H9 (cell line): ENCODE measurements at regions not wholly inside any gene's neighbourhood (a gene's known extent, or its start where the extent isn't known, plus 50 kb on each side); places are given as distances from the start of the nearest gene placed in this dataset.

ENCODE experiments used
- DNase-seq: peaks from one replicate; pipeline ENCODE4 v3.0.0-alpha.2; 2017
- H2AFZ ChIP-seq: one replicate; pipeline ENCODE4 v1.6.1; 2013; ENCODE audit warnings: mild to moderate bottlenecking, low read length, control low read depth, moderate library complexity
- H2AK5ac ChIP-seq: 2 replicates; pipeline ENCODE4 v1.6.1; 2013; ENCODE audit warnings: low read length, control low read depth, mixed read lengths; ENCODE audit not compliant: insufficient read length
- H2BK120ac ChIP-seq: one replicate; pipeline ENCODE4 v1.6.1; 2013; ENCODE audit warnings: low read depth, mild to moderate bottlenecking, low read length, control low read depth, inconsistent platforms; ENCODE audit not compliant: poor library complexity, severe bottlenecking
- H2BK12ac ChIP-seq: 2 replicates; pipeline ENCODE4 v1.6.1; 2013; ENCODE audit warnings: low read length, control low read depth, mixed read lengths, low read depth; ENCODE audit not compliant: insufficient read length
- H2BK15ac ChIP-seq: 2 replicates; pipeline ENCODE4 v1.6.1; 2013; ENCODE audit warnings: low read depth, low read length, control low read depth
- H2BK20ac ChIP-seq: one replicate; pipeline ENCODE4 v1.6.1; 2013; ENCODE audit warnings: low read depth, mild to moderate bottlenecking, low read length, control low read depth, inconsistent platforms; ENCODE audit not compliant: poor library complexity, severe bottlenecking
- H2BK5ac ChIP-seq: 2 replicates; pipeline ENCODE4 v1.6.1; 2013; ENCODE audit warnings: low read length, control low read depth, mixed read lengths; ENCODE audit not compliant: insufficient read length
- H3K14ac ChIP-seq: 2 replicates; pipeline ENCODE4 v1.6.1; 2013; ENCODE audit warnings: low read length, control low read depth; ENCODE audit not compliant: insufficient read depth
- H3K18ac ChIP-seq: 2 replicates; pipeline ENCODE4 v1.6.1; 2013; ENCODE audit warnings: low read depth, mild to moderate bottlenecking, mixed read lengths, low read length, control low read depth; ENCODE audit not compliant: insufficient read length
- H3K23ac ChIP-seq: 2 replicates; pipeline ENCODE4 v1.6.1; 2013; ENCODE audit warnings: low read length, control low read depth, mixed read lengths, low read depth; ENCODE audit not compliant: insufficient read length
- H3K23me2 ChIP-seq: 2 replicates; pipeline ENCODE4 v1.6.1; 2013; ENCODE audit warnings: low read depth, mild to moderate bottlenecking, mixed read lengths, low read length, control low read depth; ENCODE audit not compliant: insufficient read length, poor library complexity, severe bottlenecking
- H3K27ac ChIP-seq: 2 replicates; pipeline ENCODE4 v1.5.1; 2013; ENCODE audit warnings: low read length, control low read depth, mixed read lengths, low read depth; ENCODE audit not compliant: insufficient read length
- H3K27me3 ChIP-seq: 2 replicates; pipeline ENCODE4 v1.6.1; 2013; ENCODE audit warnings: low read length, control low read depth, inconsistent platforms; ENCODE audit not compliant: insufficient read depth
- H3K4ac ChIP-seq: 2 replicates; pipeline ENCODE4 v1.6.1; 2013; ENCODE audit warnings: low read depth, mild to moderate bottlenecking, control low read depth, inconsistent platforms, low read length, moderate library complexity
- H3K4me1 ChIP-seq: 2 replicates; pipeline ENCODE4 v1.6.1; 2013; ENCODE audit warnings: low read length, control low read depth, inconsistent platforms; ENCODE audit not compliant: insufficient read depth
- H3K4me2 ChIP-seq: 2 replicates; pipeline ENCODE4 v1.6.1; 2013; ENCODE audit warnings: low read length, control low read depth, mixed read lengths; ENCODE audit not compliant: insufficient read length, insufficient read depth
- H3K56ac ChIP-seq: 2 replicates; pipeline ENCODE4 v1.6.1; 2013; ENCODE audit warnings: low read depth, mild to moderate bottlenecking, mixed read lengths, low read length, control low read depth; ENCODE audit not compliant: insufficient read length
- H3K79me1 ChIP-seq: 2 replicates; pipeline ENCODE4 v1.6.1; 2013; ENCODE audit warnings: low read depth, mild to moderate bottlenecking, moderate library complexity, low read length, control low read depth, inconsistent platforms; ENCODE audit not compliant: insufficient read depth, poor library complexity, severe bottlenecking
- H3K79me2 ChIP-seq: 2 replicates; pipeline ENCODE4 v1.6.1; 2013; ENCODE audit warnings: low read length, control low read depth, inconsistent platforms; ENCODE audit not compliant: insufficient read depth
- H3K9ac ChIP-seq: 2 replicates; pipeline ENCODE4 v1.6.1; 2013; ENCODE audit warnings: low read length, control low read depth, mixed read lengths; ENCODE audit not compliant: insufficient read length; ENCODE audit errors: extremely low read depth
- H3K9me3 ChIP-seq: one replicate; pipeline ENCODE4 v1.6.1; 2013; ENCODE audit warnings: low read depth, low read length, inconsistent platforms; ENCODE audit not compliant: control insufficient read depth
- H3T11ph ChIP-seq: one replicate; pipeline ENCODE4 v1.6.1; 2013; ENCODE audit warnings: mild to moderate bottlenecking, low read length, control low read depth, inconsistent platforms
- H4K20me1 ChIP-seq: one replicate; pipeline ENCODE4 v1.6.1; 2013; ENCODE audit not compliant: control insufficient read depth, insufficient read length, insufficient read depth
- H4K5ac ChIP-seq: 2 replicates; pipeline ENCODE4 v1.6.1; 2013; ENCODE audit warnings: low read depth, mild to moderate bottlenecking, mixed read lengths, low read length, control low read depth; ENCODE audit not compliant: insufficient read length
- H4K8ac ChIP-seq: replicated peaks from 2 replicates; pipeline ENCODE4 v1.6.1; 2013; ENCODE audit warnings: low read length, control low read depth, mixed read lengths, low read depth; ENCODE audit not compliant: insufficient read length
- H4K91ac ChIP-seq: 2 replicates; pipeline ENCODE4 v1.6.1; 2013; ENCODE audit warnings: low read depth, mild to moderate bottlenecking, moderate library complexity, mixed read lengths, low read length, control low read depth; ENCODE audit not compliant: insufficient read length
- H3K27ac Mint-ChIP-seq, 3 experiments: 2 replicates in 2 of 3; 3 replicates in 1 of 3; pipeline ENCODE4 v1.8.0; 2020 to 2021; ENCODE audit warnings: mixed read lengths in 3 of 3, mild to moderate bottlenecking in 1 of 3, moderate library complexity in 1 of 3
- H3K27me3 Mint-ChIP-seq: 2 replicates; pipeline ENCODE4 v1.8.0; 2021; ENCODE audit warnings: low read depth, mild to moderate bottlenecking, moderate library complexity, mixed read lengths
- H3K36me3 Mint-ChIP-seq, 3 experiments: 2 replicates in 2 of 3; 3 replicates in 1 of 3; pipeline ENCODE4 v1.8.0; 2020 to 2021; ENCODE audit warnings: low read depth in 3 of 3, mixed read lengths in 3 of 3; ENCODE audit not compliant: insufficient read depth in 1 of 3
- H3K4me1 Mint-ChIP-seq, 2 experiments: 2 replicates each; pipeline ENCODE4 v1.8.0; 2020; ENCODE audit warnings: mixed read lengths in 2 of 2
- H3K4me3 Mint-ChIP-seq, 2 experiments: 2 replicates in 1 of 2; 3 replicates in 1 of 2; pipeline ENCODE4 v1.8.0; 2020 to 2021; ENCODE audit warnings: mild to moderate bottlenecking in 2 of 2, mixed read lengths in 2 of 2, moderate library complexity in 1 of 2
- H3K9me3 Mint-ChIP-seq, 2 experiments: 2 replicates in 1 of 2; 3 replicates in 1 of 2; pipeline ENCODE4 v1.8.0; 2020; ENCODE audit warnings: mild to moderate bottlenecking in 2 of 2, mixed read lengths in 2 of 2, moderate library complexity in 1 of 2
- WGBS: extraction: QIAGEN DNeasy Blood & Tissue Kit; methylation state at CpG from one replicate; pipeline ENCODE4 v1.1.7; 2013; ENCODE audit warnings: missing lambda C conversion rate, low lambda C conversion rate, mixed read lengths; ENCODE audit not compliant: insufficient read length; ENCODE audit errors: extremely low coverage; 5-methylcytosine and 5-hydroxymethylcytosine counted together
- TF ChIP-seq, protein P1 (sequence below): fragments of 200-600 bp; sonication (generic); conservative IDR thresholded peaks from 3 replicates; pipeline ENCODE4 v1.8.0; 2021; ENCODE audit warnings: antibody characterized with exemption, mild to moderate bottlenecking

DNA sequence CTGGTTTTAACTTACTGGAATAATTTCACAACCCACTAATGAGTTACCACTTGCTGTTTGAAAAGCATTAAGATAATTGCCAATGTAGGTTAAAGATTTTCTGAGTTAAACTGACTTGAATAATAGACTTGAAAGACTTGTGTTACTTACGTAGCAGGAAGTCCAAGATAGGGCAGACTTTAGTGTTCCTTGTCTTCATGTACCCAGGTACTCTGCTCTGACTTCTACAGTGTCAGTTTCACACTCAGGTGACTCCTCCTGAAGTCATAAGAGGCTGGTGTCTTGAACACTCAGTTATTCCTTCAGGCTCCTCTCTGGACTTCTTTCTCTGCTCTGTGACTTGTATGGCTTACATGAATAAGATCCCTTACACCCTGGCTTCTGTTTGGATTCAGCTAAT is 76.3 kb upstream of the SGK1 start:
- Histone ChIP-seq H3K4ac (no peak overlapping the region), H3K27ac (no peak overlapping the region), H4K8ac (no peak overlapping the region), H2AFZ (no peak overlapping the region), H3K23me2 (no peaks in the 10 kb centered on the region), H3K18ac (no peak overlapping the region), H2AK5ac (no peak overlapping the region), H3K4me2 (no peak overlapping the region), H3K27me3 (no peaks in the 10 kb centered on the region), H3K9ac (no peak overlapping the region), H2BK15ac (no peak overlapping the region), H2BK20ac (no peak overlapping the region), H4K5ac (no peak overlapping the region), H3K9me3 (no peaks in the 10 kb centered on the region), H3K23ac (no peak overlapping the region), H3K79me2 (no peaks in the 10 kb centered on the region), H4K91ac (no peak overlapping the region), H2BK120ac (no peak overlapping the region), H2BK5ac (no peak overlapping the region), H3K56ac (no peak overlapping the region), H3K4me1 (peaks cover 7% of the 10 kb centered on the region), H3T11ph (no peak overlapping the region), H3K14ac (no peak overlapping the region), H4K20me1 (no peaks in the 10 kb centered on the region), H2BK12ac (no peak overlapping the region), H3K79me1 (no peaks in the 10 kb centered on the region)
- Mint-ChIP-seq H3K27me3 (no peaks in the 10 kb centered on the region; the same call in 1 of the 2 replicates), H3K36me3 (no peaks in the 10 kb centered on the region), H3K9me3 (no peaks in the 10 kb centered on the region), H3K4me1 (peaks cover 18 to 26% of the 10 kb centered on the region in 2 experiments), H3K4me3 (no peak overlapping the region), H3K27ac (no peak overlapping the region)
- DNase-seq = no peak
- WGBS = no CpG with 5 or more reads among the region's 1 CpG
- TF ChIP-seq, protein P1, sequence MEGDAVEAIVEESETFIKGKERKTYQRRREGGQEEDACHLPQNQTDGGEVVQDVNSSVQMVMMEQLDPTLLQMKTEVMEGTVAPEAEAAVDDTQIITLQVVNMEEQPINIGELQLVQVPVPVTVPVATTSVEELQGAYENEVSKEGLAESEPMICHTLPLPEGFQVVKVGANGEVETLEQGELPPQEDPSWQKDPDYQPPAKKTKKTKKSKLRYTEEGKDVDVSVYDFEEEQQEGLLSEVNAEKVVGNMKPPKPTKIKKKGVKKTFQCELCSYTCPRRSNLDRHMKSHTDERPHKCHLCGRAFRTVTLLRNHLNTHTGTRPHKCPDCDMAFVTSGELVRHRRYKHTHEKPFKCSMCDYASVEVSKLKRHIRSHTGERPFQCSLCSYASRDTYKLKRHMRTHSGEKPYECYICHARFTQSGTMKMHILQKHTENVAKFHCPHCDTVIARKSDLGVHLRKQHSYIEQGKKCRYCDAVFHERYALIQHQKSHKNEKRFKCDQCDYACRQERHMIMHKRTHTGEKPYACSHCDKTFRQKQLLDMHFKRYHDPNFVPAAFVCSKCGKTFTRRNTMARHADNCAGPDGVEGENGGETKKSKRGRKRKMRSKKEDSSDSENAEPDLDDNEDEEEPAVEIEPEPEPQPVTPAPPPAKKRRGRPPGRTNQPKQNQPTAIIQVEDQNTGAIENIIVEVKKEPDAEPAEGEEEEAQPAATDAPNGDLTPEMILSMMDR = no peak
